Activated CD4-positive, alpha-beta T cell treated with anti-CD3 and anti-CD28 coated beads, Interleukin-2, amount 50 U/mL, for 4 hours (primary cell): ENCODE measurements at regions not wholly inside any gene's neighbourhood (a gene's known extent, or its start where the extent isn't known, plus 50 kb on each side); places are given as distances from the start of the nearest gene placed in this dataset.

ENCODE experiments used
- DNase-seq, 2 experiments: peaks; one replicate each; pipeline ENCODE4 v3.0.0-alpha.2; 2020

GRCh38 chrX:16222151-16222550 is 54.9 kb downstream of the MAGEB17 start:
- DNase-seq, result no peak

DNA sequence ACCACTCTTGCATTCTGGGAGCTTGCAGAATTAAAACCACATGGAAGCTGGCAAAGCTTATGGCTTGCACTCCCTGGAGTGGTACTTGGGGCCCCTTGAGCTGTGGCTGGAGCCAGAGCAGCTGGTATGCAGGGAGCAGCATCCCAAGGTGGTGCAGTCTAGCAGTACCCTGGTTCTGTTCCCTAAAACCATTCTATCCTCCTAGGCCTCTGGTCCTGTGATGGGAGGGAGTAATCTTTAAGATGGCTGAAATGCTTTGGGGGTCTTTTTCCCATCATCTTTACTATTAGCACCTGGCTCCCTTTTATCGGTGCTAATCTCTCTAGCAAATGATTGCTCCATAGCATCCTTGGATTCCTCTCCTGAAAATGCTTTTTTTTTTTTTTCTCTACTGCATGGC is 56.1 kb downstream of the MAGEB17 start:
- DNase-seq, result no peak

- no peak for DNase-seq
Measured at GRCh38 chrX:16239211-16239610, 71.9 kb downstream of the MAGEB17 start.

- DNase-seq, result no peak
Measured at GRCh38 chrX:16240231-16240905, 73.1 kb downstream of the MAGEB17 start.

- DNase-seq, result no peak
Measured at GRCh38 chrX:16240968-16241367, 73.7 kb downstream of the MAGEB17 start.

DNA sequence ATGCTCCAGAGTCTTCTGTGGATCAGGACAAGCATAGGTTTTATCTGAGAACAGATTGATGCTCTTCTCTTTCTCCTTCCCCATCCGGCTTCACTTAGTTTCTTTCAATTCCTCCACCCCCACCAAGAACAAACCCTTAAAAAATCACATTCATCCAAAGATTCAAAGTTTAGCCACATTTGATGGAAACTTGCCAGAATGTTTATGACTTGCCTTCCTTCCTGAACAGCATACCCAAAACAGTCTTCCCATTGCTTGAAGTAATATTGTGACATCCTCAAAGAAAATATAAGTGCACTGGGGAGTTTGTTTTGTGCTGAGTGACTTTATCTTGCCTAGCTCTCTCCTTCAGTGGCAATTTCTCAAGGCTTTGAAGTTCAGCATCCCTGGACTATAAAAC is 83.0 kb downstream of the MAGEB17 start:
- no peak for DNase-seq

DNA sequence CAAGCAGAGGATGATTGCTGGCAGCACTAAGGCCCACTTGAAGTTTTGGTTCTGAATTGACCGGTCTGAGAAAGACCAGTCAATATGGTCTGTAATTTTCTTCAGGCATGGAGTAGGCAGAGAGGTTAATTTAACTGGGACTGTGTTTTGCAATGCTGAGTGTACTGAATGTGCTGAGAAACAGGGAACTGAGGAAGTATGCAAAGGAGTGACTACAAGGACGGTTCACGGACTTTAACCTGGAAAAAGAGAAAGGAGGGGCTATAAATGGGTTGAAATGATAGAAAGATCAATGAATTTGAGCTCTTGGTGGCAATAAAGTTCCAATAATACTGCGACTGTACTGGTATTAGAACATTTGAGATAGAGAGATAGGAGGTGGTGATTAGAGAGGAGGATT is 84.5 kb downstream of the MAGEB17 start:
- DNase-seq, result no peak

- no peak for DNase-seq
Measured at GRCh38 chrX:16258882-16259281, 91.6 kb downstream of the MAGEB17 start.

GRCh38 chrX:16267431-16267830 is 100.2 kb downstream of the MAGEB17 start:
- no peak for DNase-seq

DNA sequence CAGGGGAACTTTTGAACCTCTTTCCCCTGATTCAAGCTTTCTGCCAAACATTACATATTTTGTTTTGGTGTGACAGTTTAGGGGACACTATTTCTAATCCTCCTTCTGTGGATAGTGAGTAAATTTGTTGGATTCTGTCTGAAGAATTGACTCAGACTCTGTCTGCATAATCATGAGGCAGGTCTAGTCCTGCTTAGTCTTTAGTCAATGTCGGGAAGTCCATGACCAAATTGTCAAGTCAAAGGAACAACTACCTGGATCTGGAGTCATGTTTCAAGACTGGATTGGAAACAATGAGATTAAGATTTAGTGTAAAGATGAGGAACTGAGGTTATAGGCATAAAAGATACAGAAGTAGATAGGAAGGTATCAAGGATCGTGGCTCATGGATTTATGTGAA is 100.9 kb downstream of the MAGEB17 start:
- DNase-seq, result no peak

- DNase-seq, result no peak
Measured at GRCh38 chrX:16278927-16279326, 111.6 kb downstream of the MAGEB17 start.

DNA sequence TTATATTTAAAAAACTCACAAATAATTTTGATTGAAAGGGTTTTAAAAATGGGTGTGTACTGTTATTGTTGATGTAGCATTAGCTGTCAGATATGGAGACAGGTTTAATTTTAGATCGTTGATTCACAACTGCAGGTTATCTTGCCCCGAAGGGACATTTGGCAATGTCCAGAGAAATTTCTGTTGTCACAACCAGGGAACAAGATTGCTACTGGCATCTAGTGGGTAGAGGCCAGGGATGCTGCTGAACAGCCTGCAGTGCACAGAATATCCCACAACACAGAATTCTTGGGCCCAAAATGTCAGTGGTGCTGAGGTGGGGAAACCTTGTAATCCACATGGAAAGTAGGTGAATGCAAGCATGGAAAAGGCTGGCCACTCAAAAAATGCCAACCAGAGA is 114.9 kb downstream of the MAGEB17 start:
- no peak for DNase-seq

DNA sequence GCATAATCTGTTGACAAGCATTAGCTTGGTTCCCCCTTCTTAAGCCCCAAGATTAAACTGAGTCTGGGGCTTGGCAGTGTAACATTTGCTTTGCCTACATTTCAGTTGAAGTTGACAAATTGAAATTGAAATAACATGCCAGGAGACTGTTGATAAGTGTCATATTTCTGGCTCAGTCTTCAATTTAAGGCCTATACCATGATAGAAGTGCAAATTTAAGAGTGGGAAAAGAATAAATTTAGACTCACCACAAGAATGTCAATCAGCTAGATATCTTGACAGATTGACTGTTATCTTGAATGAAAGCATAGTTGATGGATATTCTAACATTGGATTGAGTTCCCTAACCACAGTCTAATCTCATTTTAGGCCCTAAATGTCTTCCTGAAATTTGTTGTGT is 117.6 kb downstream of the MAGEB17 start:
- no peak for DNase-seq

DNA sequence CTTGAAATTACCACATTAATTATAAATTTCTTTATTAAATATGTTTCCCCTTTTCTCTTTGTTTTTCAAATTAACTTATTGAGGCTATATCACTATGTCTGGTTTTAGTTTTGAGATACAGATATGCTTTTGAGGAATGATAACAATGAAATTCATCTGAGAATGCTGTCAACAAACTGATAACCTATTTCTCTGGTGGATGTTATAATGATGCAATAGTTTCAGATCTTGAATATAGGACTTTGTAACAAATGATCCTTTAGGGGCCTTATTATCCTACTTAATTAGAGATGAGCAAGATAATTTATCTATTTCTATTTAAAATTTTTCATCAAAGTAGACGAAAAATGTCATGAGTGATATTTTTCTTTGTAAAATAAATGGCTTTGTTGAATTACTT is 123.7 kb downstream of the MAGEB17 start:
- DNase-seq, result no peak

GRCh38 chrX:16300831-16301230 is 133.6 kb downstream of the MAGEB17 start:
- DNase-seq, result no peak

DNA sequence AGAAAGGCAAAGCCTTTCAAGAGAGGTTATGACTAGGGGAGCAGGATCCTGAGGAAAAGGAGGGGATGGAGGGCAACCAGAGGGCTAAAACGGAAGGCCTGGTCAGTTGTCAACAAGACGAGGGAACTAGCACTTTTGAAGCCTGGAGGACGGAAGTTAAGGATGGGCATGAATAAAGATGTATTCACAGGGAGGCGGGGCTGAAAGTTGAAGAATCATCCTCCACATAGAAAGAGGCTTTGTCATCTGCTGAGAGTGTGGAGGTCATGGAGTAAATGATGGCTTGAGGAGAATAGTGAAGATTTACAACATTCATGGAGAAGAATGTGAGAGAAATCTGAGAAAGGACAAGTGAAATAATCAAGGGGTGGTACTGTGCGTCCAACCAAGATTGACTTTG is 137.5 kb downstream of the MAGEB17 start:
- no peak for DNase-seq

DNA sequence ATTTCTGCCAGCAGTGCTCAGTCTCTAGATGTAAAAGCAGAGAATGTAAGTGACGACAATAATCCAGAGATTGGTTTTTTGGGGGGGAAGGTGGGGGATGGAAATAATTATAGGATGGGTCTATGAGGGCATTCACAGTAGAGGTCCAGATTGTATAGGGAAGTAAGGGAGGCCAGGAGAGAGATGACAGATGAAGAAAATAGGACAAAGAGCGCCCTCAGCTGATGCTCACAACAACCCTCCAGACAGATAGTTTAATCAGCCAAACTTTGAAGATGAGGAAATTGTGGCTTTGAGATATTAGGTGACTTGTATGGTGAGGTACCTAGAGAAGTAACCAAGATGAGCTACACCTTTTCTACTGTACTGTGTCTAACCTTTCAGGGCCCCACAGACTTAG is 137.9 kb downstream of the MAGEB17 start:
- no peak for DNase-seq

DNA sequence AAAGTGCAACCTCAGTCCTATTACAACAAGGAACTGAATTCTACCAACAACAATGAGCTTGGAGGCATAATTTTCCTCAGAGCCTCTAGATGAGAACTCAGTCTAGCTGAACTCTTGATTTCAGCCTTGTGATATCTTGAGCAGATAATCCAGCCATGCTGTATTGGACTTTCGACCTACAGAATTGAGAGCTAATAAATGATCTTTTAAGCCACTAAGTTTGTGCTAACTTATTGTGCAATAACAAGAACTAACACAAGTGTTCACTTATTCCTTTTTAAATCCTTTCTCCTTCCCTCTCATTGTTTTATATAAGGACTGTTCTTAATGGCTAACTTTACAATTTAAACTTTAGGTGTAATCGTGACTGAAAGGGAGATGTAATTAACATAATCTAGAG is 140.7 kb downstream of the MAGEB17 start:
- DNase-seq, result no peak

GRCh38 chrX:16308773-16309172 is 141.5 kb downstream of the MAGEB17 start:
- DNase-seq, result no peak

DNA sequence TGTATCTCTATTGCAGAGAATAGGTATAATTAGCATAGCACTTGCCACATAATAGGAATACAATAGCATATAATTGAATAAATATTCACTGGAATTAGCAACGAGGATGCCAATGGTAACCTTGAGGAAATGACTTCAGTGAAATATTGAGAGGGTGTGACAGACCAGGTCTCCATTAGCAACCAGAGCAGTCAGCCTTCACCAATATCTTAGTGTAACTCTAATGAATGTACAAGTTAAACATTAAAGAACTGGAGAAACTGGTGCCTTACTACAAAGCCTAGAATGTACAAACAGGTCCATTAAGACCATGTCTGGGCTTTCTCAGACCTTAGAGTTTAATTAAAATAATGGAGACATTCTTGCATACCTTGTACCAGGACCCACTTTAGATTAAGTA is 143.0 kb downstream of the MAGEB17 start:
- DNase-seq, result no peak

- no peak for DNase-seq
Measured at GRCh38 chrX:16311671-16312070, 144.4 kb downstream of the MAGEB17 start.

GRCh38 chrX:16312761-16313623 is 145.7 kb downstream of the MAGEB17 start:
- DNase-seq, result no peak

GRCh38 chrX:16316331-16316730 is 149.1 kb downstream of the MAGEB17 start:
- DNase-seq, result no peak

DNA sequence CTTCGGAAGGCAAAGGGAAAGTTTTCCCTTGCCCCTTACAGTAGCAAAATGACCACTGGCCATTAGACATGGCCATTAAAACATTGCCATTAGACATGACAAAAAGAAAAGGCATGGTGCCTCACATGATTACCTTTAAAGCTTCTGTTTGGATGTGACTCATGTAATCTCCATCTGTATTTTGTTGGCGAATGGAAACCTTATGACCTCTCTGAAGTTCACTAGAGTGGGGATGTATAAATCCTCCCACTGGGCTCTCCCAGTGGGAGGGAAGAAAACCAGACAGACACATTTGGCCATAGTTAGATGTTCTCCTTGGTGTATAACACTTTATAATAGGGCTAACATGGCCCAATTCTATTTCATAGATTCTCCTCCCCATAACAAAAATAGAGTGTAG is 152.6 kb downstream of the MAGEB17 start:
- no peak for DNase-seq
